ENCODE measurements at regions not wholly inside any gene's neighbourhood (a gene's known extent, or its start where the extent isn't known, plus 50 kb on each side); places are given as distances from the start of the nearest gene placed in this dataset.

DNA sequence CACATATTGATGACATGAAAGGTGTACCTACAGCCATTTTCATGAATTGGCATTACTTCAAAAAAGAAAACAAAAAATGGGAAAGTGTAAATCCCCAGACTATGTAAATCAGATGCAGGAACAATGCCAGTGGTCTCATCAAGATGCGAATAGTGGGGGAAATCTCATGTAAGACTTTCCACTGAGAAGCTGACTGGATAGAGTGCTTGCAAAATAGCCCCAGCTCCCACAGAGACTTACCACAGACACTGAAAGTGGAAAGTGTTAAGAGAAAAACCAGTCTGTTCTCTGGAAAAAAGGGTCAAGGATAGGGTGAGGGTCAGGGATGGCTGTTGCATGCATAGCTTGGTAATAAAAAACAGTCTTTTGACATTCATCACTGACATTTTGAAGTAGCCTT is 73.2 kb upstream of the ARMCX2 start:
- H3K36me3 Mint-ChIP-seq, result no peaks in the 10 kb centered on the region
- H3K27ac Mint-ChIP-seq, result no peak overlapping the region
- TF ChIP-seq, protein P1, sequence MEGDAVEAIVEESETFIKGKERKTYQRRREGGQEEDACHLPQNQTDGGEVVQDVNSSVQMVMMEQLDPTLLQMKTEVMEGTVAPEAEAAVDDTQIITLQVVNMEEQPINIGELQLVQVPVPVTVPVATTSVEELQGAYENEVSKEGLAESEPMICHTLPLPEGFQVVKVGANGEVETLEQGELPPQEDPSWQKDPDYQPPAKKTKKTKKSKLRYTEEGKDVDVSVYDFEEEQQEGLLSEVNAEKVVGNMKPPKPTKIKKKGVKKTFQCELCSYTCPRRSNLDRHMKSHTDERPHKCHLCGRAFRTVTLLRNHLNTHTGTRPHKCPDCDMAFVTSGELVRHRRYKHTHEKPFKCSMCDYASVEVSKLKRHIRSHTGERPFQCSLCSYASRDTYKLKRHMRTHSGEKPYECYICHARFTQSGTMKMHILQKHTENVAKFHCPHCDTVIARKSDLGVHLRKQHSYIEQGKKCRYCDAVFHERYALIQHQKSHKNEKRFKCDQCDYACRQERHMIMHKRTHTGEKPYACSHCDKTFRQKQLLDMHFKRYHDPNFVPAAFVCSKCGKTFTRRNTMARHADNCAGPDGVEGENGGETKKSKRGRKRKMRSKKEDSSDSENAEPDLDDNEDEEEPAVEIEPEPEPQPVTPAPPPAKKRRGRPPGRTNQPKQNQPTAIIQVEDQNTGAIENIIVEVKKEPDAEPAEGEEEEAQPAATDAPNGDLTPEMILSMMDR (IDR thresholded peaks at IDR 0.05; ENCODE audit: unreplicated experiment), result no peak
- no peak for DNase-seq (ENCODE audit: low spot score in 2 of 2, unreplicated experiment in 2 of 2)
- peaks cover 30% of the 10 kb centered on the region for H3K9me3 Mint-ChIP-seq
- peaks cover 4% of the 10 kb centered on the region for H3K4me1 Mint-ChIP-seq
- no peaks in the 10 kb centered on the region for H3K27me3 Mint-ChIP-seq (ENCODE audit: low read depth)
- H3K4me3 Mint-ChIP-seq, result no peak overlapping the region

DNA sequence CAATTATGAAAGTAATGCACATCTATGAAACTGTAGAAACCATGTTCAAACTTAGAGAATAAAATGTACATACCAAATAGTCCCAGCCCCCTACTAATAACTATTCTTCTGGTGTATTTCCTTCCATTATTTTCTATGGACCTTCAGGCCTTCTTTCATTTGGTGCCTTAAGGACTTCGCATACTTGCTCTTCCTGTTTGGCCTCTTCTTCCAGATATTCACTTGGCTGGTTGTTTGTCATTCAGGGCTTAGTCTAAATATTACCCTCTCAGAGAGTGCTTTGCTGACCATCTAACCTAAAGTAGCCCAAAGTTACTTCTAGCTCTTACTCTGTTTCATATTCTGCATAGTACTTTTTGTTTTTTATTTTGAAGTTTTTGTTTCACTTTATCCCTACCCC is 70.3 kb upstream of the ARMCX2 start:
- no peak overlapping the region for H3K4me3 Mint-ChIP-seq
- peaks cover 26% of the 10 kb centered on the region for H3K9me3 Mint-ChIP-seq
- no peak for DNase-seq (ENCODE audit: low spot score in 2 of 2, unreplicated experiment in 2 of 2)
- no peak overlapping the region for H3K27ac Mint-ChIP-seq
- H3K27me3 Mint-ChIP-seq (ENCODE audit: low read depth), result no peaks in the 10 kb centered on the region
- H3K4me1 Mint-ChIP-seq, result peaks cover 4% of the 10 kb centered on the region
- TF ChIP-seq, protein P1 (IDR thresholded peaks at IDR 0.05; ENCODE audit: unreplicated experiment), result no peak
- no peaks in the 10 kb centered on the region for H3K36me3 Mint-ChIP-seq

Data from mesothelial cell of epicardium (in vitro differentiated cells).